AG20443 (cell line): ENCODE measurements at regions not wholly inside any gene's neighbourhood (a gene's known extent, or its start where the extent isn't known, plus 50 kb on each side); places are given as distances from the start of the nearest gene placed in this dataset.
"Not testable (repeated sequence)": the region's sequence is repeated elsewhere in the genome, so short reads cannot be mapped to it uniquely, and the experiment has no call there.

ENCODE experiments used
- DNase-seq: peaks from one replicate; pipeline ENCODE4 v3.0.0; 2012; ENCODE audit warnings: low spot score, mixed read lengths

GRCh38 chr3:18546632-18547031, 121.5 kb upstream of the SATB1 start:
- DNase-seq: no peak

GRCh38 chr3:18544146-18544545, 119.0 kb upstream of the SATB1 start:
- no peak for DNase-seq

DNA sequence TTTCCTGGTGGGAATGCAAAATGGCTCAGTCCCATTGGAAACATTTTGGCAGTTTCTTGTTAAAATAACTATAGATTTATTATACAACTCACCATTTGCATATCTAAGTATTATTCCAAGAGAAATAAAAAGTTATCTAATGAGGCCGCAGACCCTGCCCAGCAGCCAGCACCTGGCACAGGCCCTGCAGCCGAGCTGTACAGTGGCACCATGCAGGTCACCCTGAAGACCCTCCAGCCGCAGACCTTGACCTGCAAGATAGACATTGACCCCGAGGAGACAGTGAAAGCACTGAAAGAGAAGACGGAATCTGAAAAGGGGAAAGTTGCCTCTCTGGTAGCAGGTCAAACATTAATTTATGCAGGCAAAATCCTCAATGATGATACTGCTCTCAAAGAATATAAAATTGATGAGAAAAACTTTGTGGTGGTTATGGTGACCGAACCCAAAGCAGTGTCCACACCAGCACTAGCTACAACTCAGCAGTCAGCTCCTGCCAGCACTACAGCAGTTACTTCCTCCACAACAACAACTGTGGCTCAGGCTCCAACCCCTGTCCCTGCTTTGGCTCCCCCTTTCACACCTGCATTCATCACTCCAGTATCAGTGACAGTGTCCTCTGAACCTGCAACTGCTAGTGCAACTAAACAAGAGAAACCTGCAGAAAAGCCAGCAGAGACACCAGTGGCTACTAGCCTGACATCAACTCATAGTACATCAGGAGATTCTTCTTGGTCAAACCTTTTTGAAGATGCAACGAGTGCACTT, 113.5 kb upstream of the SATB1 start:
- DNase-seq: no peak

DNA sequence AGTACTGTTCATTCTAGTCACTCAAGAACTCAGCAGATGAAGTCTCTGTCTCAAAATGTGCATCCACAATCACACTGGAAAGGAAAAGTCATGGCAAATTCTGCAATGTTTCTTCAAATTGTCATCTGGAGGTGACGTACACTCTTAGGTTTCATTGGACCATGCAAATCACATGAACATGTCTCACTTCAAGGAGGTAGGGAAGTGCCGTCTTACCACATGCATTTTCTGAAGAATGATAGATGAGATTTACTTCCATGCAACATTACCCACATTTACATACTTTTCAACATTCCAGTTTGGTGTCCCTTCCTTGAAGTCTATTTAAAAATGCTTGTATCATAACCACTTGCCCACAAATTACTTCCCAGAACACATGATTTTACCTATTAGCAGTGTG, 107.9 kb upstream of the SATB1 start:
- DNase-seq: no peak

- DNase-seq: no peak
Measured at GRCh38 chr3:18531662-18532061, 106.5 kb upstream of the SATB1 start.

- no peak for DNase-seq
Measured at GRCh38 chr3:18529631-18530030, 104.5 kb upstream of the SATB1 start.

GRCh38 chr3:18527691-18528090, 102.6 kb upstream of the SATB1 start:
- no peak for DNase-seq

DNA sequence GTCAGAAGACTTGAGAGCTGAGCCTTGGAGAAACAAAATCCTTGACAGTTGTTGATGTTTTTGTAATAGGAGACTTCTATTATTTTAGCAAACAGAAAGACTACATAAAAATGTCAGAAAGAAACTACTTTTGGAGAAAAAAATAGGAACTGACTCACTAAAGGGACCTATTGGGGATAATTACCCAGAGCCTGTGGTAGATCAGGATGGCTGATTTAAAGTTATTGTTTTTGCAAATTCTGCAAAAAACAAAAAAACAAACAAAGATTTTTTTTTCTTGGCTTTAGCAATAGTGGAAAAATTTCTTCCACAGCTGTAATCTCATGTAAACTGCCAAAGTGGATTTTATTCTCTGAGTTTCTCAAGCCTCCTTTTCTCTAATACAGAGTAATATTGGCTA, 101.5 kb upstream of the SATB1 start:
- no peak for DNase-seq

GRCh38 chr3:18516170-18516569, 91.0 kb upstream of the SATB1 start:
- DNase-seq: not testable (repeated sequence)

DNA sequence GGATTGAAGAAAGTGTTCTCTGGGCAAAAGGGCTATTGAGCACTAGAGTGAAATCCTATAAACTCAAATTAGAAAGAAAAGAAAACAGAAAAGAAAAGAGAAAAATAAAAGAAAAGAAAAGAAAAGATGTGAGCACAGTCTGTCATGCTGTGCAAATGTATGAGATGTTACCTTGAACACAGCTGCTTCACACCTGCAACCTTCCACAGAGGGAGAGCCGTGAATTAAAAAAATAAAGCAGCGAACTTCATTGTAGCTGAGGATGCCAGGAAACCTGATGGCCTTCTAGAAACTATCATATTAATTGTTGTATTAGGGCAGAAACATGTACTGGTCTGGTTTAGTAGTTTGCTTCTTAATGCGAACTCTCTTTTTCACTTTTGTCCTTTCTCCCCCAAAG, 88.0 kb upstream of the SATB1 start:
- no peak for DNase-seq

GRCh38 chr3:18512007-18512406, 86.9 kb upstream of the SATB1 start:
- DNase-seq: no peak

DNA sequence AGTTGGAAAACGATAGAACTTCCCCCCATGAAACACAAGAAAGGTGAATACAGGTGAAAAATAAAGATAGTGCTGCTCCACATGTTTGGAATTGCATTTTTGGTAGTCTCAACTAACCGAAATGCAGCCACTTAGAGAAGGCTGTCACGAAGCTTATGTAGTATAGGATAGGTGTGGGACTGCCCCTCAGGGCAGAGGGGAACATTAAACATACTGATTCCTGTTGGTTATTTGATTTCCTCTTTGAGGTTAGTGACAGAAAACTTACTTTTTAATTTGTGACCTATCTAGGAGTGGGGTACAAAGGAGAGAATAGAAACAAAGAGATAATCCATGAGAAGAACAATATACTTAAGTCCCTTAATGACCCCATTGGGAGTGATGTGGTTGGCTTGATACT, 85.8 kb upstream of the SATB1 start:
- no peak for DNase-seq

DNA sequence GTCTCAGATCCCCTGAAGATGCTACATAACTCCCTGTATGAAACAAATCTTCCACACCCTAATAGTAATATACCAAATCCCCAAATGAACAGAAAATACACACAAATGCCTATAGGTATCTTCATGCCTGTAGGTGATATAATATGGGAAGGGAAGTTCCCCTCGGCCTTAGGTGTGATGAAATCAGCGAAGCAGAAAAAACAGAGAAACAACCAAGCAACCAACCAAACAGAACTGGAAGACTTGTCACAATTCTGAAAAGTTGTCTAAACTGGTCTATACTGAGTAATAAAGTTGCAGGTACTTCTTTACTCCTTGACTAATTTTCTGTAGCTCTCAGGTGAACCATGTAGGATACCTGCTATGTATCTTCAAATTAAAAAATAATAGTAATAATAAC, 82.2 kb upstream of the SATB1 start:
- DNase-seq: no peak

GRCh38 chr3:18505056-18505455, 79.9 kb upstream of the SATB1 start:
- DNase-seq: no peak

DNA sequence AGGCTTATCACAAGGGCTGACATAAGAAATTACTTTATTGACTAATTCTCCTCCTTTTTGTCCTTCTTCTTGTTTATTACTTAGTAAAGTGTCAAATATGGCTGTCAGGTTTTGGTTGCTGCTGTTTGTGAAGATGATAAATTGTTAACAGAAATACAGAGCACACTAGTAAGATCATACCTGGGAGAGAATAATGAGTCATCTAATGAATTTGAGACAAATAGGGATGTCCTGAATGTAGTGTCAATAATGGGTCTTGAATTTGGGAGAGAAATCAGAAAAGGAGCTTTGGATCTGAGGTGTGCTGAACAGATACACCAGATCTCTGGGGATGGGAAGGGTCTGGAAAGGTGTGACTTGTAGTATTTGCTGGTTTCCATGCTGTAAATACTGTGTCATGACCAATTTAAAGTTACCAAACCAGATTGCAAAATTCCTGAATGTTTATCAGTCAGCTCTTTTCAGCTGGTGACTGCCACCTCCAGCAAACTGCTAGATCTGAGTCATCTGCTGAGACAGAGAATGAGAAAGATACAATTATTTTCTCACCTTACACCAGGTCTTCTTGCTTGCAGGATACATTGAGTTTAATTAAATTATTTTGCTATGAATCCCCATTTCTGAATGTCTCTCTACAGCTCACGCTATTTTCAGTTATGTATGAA, 76.7 kb upstream of the SATB1 start:
- DNase-seq: no peak

DNA sequence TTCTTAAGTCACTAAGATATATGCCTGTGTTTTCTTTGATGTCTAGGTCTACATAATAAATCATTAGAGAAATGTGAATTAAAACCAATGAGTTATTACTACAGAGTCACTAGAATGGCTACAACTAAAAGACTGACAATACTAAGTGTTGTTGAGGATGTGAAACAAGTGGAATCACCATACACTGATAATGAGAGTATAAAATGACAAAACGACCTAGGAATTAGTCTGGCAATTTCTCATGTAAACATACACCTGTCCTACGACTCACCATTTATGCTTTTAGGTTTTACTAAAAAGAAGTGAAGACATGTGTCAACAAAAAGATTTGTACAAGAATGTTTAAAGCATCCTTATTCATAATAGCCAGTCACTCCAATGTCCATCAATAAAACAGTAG, 75.2 kb upstream of the SATB1 start:
- no peak for DNase-seq

- no peak for DNase-seq
Measured at GRCh38 chr3:18499301-18499700, 74.2 kb upstream of the SATB1 start.

DNA sequence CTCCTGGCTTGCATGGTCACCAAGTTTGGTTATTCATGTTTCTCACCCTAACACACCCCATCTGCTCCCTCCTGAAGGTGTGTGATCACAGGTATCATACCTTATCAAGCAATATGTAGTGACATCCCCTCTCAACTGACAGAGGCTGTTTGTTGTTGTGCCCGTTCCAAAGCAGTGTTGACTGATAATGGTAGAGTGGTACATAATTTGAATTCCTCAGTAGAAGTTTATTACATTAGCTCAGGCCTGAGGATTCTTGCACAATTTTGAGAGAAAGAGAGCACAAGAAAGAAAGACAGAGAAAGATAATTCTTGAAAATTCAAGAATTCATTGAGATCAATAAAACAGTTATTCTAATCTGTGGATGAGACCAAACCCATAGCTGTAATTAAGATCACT, 69.1 kb upstream of the SATB1 start:
- no peak for DNase-seq

DNA sequence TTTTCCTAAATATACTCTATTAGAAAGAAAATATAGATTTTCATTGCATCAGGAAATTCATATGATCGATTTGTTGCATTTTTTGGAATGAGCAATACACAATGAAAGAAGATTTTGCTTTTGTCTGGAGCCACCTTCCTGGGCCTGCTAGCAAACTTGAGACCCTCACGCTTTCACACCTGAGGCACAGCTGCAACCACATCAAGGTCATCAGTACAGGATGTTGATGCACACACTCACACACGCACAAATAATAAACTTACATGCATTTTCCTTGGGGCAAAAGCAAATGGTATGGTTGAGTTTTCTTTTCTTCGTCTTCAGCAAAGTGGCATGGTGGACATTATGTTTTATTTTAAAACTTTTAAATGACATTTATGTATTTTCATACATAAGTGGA, 64.8 kb upstream of the SATB1 start:
- no peak for DNase-seq

DNA sequence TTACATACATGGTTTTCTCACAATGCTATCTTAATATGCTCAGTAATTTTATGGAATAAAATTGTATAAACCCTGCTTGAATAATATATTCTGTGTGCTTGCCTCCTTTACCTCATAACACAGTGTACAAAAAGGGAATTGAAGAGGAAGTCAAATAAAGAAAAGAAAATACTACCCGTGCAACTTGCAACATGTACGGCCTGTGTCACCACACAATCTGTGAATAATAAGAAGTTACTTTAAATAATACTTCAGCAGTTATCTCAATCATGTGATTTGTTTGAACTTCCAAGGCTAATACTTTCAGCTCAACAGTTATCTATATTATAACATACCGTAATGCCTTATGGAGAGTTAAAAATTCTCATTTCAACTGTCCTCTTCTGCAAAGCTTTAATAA, 58.1 kb upstream of the SATB1 start:
- DNase-seq: no peak

GRCh38 chr3:18481946-18482548, 56.9 kb upstream of the SATB1 start:
- no peak for DNase-seq

DNA sequence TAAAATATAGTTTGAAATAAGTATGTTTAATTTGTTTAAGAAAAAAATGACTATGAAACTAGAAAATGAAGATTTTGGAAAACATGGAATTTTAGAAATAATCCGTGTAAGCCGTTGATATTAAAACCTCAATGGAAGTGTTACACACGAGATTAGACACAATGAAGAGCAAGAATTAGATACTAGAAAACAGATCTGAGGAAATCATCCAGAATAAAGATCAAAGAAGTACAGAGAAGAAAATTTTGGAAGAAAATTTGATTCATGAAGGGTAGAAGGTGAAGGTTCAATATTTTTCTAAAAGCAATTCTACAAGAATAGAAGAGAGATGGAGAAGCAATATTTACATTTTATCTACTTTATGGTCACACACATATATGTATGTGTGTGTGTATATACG, 52.5 kb upstream of the SATB1 start:
- DNase-seq: no peak
